ENCODE measurements at regions not wholly inside any gene's neighbourhood (a gene's known extent, or its start where the extent isn't known, plus 50 kb on each side); places are given as distances from the start of the nearest gene placed in this dataset.

- intact Hi-C loops (cut with micrococcal nuclease) = no loop called here
Observed at GRCh38 chr2:228709788-228710371, 528.4 kb upstream of the SPHKAP start.

DNA sequence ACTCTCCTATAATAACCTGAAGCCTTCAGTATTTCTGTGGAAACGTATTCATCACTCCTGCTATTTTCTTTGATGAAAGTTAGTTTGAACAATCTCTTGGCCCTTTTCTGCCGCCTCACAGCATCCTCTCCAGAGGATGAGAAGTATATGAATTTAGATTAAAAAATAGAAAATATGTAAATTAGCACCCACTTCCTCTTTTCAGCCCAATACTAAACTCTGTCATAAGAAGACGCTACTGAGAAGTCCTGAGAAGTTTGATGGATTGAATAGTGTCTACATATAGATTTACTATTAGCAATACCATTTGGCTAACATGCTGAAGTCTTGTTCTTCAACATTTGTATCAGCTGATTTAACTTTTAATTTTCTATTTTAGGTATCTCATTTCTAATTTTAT, 526.4 kb upstream of the SPHKAP start:
- intact Hi-C loops (cut with micrococcal nuclease) = no loop called here

DNA sequence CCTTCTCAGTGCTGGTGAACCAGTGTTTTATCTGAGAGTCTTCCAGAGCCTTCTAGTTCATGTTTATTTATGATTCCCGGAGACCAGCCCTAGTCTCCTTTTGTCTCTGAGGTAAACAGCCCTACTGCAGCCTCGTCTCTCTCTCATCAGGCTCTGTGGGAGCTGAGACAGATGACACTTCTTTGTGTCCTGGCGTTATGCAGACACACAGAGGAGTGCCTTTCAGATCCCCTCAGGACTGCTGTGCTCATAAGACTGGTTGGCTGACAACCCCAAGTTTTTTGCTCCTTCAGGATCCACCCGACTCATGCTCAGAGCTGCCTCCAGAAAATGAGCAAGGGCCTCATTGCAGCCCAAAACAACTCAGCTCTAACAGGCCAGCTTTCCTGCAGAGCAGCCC, 523.8 kb upstream of the SPHKAP start:
- intact Hi-C loops (cut with micrococcal nuclease) = no loop called here

DNA sequence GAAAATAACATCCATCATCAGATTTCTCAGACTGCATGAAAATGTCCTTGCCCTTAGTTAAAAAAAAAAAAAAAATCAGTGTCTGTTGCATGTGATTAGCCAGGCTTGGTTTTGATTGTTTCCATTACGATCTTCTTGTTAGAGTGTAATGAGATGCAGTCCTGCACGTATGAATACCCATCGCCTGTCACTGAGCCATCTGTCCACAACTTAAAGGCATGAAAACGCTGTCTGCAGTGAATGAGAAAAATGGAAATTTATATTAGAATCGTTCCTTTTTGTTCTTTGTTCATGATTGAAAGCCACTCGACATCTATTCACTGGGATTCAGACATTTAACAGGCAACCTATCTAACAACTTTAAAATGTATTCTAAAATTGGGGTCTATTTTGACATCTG, 521.7 kb upstream of the SPHKAP start:
- intact Hi-C loops (cut with micrococcal nuclease) = no loop called here

DNA sequence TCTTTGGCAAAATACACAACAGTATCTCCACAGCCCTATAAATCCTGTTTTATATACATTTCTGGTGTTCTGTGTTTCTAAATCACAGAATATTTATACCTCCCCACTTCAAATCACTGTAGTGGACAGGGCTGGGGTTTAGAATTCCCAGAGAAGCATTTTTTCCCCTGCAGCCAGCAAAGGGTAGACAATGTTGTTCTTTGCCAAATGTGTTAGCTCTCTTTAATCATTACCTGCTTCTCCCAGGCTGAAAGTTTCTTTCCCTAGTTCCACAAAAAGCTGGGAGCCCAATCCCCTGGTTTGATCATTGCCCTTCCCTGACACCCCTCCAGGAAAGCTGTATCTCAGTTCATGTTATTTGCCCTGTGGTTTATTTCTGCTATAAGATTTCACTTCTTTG, 520.0 kb upstream of the SPHKAP start:
- intact Hi-C loops (cut with micrococcal nuclease) = no loop called here

DNA sequence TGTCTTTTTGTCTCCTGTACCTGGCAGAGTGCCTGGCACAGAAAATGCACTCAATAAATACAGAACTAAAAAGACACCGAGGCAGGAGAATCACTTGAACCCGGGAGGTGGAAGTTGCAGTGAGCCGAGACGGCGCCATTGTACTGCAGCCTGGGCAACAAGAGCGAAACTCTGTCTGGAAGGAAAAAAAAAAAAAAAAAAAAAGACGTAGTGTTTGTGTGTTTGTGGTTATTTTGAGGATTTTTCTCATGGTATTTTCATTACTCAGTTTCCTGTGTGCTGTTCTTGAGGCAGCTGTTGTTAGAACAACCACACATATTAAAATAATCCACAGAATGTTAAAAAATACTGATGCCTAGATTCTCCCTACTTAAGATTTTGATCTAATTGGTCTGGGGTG, 519.2 kb upstream of the SPHKAP start:
- intact Hi-C loops (cut with micrococcal nuclease) = no loop called here

DNA sequence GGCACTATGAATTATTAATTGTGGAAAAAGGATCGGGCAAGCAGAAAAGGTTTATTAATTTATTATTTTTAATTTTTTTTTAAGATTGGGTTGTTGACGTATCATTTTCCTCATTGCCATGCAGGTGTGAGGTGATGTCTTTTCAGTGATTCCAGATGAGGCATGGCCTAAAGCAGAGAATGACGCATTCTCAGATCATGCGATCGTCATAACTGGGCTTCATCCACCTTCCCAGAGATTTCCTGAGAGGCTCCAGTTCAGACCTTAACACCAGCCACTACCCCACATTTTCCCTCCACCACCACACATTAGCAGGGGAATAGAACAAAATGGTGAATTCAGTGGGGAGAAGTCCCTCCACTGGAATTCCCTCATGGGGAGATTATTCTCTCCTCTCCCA, 518.4 kb upstream of the SPHKAP start:
- intact Hi-C loops (cut with micrococcal nuclease) = no loop called here

DNA sequence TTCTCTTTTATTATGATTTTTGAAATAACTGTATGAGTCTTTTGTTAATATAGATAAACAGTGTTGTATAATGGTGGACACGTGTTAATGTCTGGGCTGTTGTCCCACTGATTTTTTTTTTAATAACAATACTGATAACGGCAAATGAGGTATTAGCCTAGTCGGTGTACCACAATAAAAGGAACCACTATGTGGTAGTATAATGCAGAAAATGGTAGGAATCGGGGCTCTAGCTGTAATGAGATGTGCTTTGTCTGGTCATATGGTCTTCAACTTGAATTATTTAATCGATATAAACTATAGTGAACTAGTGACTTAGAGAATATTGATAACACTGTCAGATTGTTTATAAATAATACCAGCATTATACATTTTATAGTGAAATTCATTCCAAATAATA, 517.9 kb upstream of the SPHKAP start:
- intact Hi-C loops (cut with micrococcal nuclease) = no loop called here

GRCh38 chr2:228698963-228699362, 517.5 kb upstream of the SPHKAP start:
- intact Hi-C loops (cut with micrococcal nuclease) = no loop called here

DNA sequence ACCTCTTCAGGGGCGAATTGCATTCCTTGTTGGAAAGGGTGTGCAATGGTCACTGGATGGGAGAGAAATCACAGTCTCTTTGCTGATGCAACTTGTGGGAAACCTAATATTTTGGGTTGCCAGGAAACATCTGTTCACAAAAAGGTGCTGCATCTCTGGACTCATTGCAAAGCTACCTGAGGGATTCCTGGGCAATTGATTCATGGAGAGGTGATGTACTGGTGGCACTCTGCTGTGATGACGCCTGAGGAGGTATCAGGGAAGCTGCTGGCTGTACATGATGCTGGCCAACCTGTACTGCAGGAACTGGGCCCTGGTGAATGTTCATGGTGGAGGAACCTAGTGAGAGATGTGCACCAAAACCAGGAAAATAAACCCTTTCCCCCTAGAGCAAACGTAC, 516.0 kb upstream of the SPHKAP start:
- intact Hi-C loops (cut with micrococcal nuclease) = no loop called here

DNA sequence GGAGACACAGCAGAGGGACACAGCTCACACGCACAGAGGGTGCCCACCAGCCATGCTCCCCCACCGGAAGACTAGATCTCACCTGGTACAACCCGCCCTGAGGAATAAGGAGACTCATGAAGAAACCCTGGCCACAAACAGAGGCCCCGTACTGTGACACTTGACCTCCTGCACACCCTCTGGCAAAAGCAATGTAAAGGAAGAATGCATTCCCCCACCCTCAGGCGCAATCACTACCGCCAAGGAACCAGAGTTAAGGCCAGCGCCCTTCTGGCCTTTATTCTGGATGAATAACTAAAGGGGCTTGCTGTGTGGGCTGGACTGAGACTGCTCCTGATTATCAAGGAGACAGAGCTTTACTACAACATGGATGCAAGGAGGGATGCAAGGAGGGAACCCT, 509.2 kb upstream of the SPHKAP start:
- intact Hi-C loops (cut with micrococcal nuclease) = no loop called here

- intact Hi-C loops (cut with micrococcal nuclease) = no loop called here
Observed at GRCh38 chr2:228689053-228689452, 507.6 kb upstream of the SPHKAP start.

DNA sequence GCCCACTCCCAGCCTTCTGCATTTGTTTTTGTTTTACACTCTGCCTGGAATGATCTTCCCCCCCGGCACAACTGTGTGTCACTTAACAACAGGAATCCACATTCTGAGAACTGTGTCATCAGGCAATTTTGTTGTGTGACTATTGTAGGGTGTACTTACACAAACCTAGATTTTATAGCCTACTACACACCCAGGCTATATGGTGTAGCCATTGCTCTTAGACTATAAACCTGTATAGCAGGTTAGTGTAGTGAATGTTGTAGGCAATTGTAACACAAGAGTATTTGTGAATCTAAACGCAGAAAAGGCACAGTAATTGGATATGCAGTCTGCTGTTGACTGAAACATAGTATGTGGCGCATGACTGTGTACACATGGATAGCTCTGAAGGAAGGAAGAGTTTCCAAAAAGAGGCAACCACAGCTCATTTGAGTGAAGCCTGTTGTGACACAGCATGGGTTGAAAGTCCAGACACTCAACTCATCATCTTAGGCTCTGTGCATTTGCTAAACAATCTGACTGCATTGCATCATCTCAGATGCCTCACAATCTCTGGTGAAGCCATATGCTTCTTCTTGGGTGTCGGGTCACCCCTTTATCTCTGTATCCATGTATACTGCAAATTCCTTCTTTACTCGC, 506.6 kb upstream of the SPHKAP start:
- intact Hi-C loops (cut with micrococcal nuclease) = no loop called here

DNA sequence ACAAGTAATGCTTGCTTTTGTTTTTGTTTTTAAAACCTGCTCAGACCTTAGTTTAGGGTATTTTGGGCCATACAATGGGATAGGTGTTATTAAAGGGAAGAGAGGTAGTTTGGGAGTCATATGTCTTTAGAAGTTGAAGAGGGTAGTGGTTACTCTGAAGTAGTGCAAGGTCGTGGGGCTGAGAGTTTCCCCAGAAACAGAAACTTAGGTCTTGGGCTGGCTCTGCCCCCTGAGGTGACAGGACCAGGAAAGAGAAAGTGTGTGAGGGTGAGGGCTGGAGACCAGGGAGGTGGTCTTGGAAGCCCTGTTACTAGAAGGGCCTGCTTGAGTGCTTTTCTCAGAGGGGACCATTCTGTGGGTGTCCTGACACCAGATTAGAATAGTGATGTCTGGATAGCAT, 500.5 kb upstream of the SPHKAP start:
- intact Hi-C loops (cut with micrococcal nuclease) = no loop called here

- intact Hi-C loops (cut with micrococcal nuclease) = no loop called here
Observed at GRCh38 chr2:228681426-228681825, 499.9 kb upstream of the SPHKAP start.

- intact Hi-C loops (cut with micrococcal nuclease) = no loop called here
Observed at GRCh38 chr2:228678110-228678509, 496.6 kb upstream of the SPHKAP start.

GRCh38 chr2:228675646-228676045, 494.2 kb upstream of the SPHKAP start:
- intact Hi-C loops (cut with micrococcal nuclease) = no loop called here

DNA sequence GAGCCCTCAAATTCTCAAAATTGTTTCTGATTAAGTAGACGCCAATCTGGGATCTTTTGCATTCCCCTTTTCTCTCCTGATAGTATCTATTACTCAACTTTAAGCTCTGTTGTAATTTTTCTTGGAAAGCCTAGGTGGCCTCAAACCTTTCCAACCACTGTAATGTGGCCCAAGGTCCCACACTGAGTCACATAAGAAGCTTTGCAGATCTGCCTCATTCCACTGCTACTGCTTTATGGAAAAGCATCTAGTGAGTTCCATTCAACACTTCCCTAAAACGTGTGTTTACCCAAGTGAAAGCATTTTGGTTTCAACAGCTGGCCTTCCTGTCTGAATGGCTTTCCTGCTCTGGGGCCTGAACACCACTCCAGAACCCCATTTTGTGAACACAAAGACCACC, 493.6 kb upstream of the SPHKAP start:
- intact Hi-C loops (cut with micrococcal nuclease) = no loop called here

DNA sequence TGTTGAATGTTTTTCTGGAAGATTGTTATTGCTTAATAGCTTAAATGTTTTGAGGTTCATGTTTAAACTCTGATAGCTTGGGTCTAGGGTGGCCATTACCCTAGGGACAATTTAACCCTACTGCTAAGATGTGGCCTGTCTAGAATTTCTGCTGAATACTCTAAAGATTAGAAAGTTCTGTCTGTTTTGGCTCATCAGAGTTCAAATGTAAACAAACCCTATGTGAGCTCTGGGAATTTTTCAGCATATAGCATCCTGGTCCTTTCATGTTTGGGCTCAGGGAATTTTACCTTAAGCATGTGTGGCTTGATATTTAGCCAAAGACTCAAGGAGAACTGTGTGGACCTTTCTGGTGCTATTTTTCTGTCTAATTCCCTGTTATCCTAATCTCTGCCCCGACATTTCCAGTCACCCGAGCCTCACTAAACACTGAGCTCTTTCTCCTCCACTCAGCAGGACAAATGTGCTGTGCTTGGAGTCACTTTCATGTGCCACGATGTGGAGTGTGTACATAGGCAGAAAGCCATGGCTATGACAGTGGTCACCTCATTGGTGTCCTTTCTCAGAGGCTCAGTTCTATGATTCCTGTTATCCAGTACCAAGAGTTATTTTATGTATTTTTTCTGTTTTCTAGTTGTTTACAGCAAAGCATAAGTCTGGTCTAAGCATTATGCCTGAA, 492.5 kb upstream of the SPHKAP start:
- intact Hi-C loops (cut with micrococcal nuclease) = no loop called here

DNA sequence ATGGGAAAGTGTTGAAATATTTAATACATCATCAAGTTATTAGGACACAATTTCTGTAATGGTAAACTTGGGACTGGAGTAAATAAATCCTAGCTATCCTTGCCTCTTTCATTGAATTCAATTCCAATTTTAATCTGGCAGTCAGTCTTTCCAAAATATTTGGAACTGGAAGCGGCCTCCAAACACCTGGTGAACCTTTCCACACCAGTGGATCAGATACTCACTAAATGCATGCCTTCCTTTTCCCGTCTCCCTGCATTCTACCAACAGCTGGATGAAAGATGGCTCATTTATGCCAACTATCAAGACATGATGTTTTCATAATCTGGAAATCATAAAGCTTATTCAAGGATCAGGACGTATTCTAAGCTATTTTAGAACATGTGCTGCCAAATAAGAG, 488.2 kb upstream of the SPHKAP start:
- intact Hi-C loops (cut with micrococcal nuclease) = no loop called here

DNA sequence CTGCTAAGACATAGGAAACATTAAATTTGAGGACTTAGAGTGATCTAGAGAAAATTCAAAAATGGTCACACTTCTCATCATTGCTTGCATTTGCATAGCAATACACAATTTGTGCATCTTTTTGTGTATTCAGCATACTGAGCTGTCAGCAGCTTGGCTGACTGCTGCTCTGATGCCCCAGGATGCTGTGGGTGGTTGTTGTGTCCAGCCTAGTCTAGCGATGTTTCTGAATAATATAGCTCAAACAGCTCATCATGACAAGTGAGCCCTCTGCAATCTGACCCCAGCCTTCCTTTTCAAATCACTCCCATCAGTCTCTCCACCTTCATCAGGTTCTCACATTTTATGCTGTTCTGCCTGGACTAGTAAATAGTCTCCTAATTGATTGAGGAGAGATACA, 483.7 kb upstream of the SPHKAP start:
- intact Hi-C loops (cut with micrococcal nuclease) = no loop called here

DNA sequence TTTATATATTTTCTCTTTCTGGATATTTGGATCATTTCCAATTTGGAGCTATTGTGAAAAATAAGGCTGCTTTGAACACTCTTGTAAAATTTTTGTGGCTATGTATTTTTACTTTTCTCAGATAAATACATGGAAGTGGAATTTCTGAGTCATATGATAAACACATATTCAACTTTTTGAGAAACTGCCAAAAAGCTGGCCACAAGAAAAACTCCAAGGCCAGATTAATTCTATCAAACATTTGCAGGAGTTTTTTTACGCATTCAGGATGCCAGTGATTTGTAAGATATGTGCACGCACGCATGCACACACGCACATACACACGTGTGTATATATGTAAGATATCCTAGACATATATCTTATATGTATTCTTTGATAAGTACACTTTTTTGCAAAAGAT, 477.5 kb upstream of the SPHKAP start:
- intact Hi-C loops (cut with micrococcal nuclease) = loop anchor here (10.0 kb wide), 1 partner anchor 614 kb away; no protein-coding TSS in a partner anchor

DNA sequence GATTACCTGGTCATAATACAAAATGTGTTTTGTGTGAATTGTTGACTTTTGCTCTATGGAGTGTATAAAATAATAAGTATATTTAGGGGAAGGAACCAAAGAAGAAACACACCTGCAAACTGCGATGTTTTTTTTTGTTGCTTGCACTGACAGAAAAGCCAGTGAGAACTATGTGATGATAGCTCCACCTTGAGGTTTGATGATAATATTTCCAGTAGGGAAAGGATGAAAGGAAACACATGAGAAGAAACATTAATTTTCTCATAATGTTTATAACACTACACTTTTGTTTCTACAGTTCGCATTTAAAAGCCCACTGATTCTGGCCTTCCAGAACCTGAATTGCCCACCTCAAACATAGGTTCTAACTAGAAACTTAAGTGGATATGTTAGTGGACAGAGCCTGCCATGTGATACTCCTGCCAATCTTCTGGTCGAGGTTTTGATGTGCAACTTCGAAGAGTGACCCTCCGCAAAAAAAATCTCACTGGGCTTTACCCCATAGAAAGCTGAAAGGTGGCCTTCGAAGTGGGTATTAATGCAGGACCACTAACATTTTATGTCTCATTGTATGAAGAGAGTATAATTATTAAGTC, 476.4 kb upstream of the SPHKAP start:
- intact Hi-C loops (cut with micrococcal nuclease) = loop anchor here (10.0 kb wide), 1 partner anchor 613 kb away; no protein-coding TSS in a partner anchor

All from T-helper 1 cell treated with Interleukin-12 subunit alpha and Interleukin-12 subunit beta and Interleukin-4 antibody, amounts not matched to agents 30 ng/mL and 1 ng/mL, for 36 hours (primary cell).